Hindlimb muscle (tissue), 1 donor: ENCODE measurements at regions not wholly inside any gene's neighbourhood (a gene's known extent, or its start where the extent isn't known, plus 50 kb on each side); places are given as distances from the start of the nearest gene placed in this dataset.
A peak's percentile ranks its signal among the peaks of the same experiment; 100 is the strongest.

Source experiments
- DNase-seq: peaks from one replicate; pipeline ENCODE4 v3.0.0-alpha.2; 2013

DNA sequence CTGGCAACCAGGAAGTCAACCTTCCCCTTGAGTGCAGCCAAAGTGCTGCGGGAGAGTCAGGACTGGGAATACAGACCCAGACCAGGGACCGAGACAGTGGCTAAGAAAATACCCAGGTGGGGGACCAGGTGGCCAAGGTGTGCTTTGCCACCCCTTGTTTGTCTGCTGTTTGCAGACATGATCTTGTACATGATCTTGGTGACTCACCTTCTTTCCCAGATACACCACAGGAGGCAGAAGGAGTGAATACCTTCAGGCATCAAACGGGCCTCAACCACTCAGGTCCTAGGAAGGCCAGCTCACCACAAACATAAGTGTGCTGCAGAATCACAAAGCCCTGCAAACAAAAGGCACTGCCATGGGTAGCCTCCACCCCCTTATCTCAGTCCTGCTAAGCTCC, 62.0 kb downstream of the CNGA2 start:
- no peak for DNase-seq

DNA sequence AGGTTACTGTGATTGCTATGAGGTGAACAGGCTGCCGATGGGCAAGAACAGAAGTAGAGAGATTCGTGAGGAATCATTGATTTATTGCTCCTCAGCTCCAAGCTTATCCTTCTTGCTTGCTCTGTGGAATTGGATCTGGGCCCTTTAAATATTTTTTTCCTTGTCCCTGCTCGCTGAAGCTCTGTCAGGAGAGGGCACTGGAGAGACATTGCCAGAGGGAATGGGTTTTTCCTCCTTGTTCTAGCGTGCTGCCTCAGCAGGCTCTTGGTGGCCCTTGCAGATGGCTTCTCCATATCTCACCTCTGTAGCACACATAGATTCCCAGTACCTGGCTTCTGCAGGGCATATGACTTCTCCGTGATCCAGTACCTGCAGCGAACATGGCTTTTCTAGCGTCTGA, 67.4 kb downstream of the CNGA2 start:
- DNase-seq, result no peak

DNA sequence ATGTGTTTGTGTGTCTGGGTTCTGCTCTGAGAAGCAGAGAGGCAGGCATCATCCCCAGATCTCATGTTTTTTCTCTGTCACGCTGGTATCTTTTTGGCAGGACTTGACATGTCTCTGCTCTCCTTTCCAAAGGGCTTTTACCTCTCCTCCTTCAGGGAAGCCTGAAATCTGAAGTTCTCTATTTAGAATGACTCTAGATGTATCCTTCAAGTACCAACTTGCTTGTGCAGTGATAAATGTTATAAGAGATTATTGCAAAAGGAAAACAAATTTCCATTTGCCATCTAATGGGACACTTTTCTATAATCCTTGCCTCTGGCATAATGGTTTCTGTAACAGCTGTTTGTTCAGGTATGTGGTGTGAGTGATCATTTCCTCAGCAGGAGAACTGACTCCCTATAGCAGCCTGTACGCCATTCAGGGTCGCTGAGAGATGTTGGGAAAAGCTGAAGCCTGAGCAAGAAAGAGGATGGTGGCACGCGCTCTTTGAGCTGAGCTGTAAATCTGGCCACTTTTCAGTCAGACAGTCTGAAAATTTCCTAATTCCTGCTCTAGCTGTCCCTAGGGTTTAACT, 72.5 kb downstream of the CNGA2 start:
- no peak for DNase-seq

DNA sequence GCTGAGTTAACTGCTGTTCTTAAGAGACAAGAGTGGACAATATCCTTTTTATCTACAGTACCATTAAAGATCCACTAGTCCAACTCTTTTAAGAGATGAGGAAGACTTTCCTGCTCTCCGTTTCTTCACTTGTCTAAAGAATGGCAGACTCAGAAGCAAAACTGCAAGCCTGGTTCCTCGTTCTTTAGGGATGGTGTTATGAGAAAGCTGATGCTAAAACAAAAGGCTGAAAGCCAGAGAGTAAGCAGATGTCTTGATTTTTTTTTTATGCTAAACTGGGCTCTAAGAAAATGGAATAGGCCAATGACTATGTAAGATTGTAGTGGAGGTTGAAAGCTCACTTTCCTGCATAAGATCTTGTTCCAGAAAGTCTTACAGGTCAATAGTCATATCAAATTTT, 78.1 kb downstream of the CNGA2 start:
- no peak for DNase-seq

GRCh38 chrX:151814767-151815166, 80.2 kb downstream of the CNGA2 start:
- DNase-seq, result no peak

DNA sequence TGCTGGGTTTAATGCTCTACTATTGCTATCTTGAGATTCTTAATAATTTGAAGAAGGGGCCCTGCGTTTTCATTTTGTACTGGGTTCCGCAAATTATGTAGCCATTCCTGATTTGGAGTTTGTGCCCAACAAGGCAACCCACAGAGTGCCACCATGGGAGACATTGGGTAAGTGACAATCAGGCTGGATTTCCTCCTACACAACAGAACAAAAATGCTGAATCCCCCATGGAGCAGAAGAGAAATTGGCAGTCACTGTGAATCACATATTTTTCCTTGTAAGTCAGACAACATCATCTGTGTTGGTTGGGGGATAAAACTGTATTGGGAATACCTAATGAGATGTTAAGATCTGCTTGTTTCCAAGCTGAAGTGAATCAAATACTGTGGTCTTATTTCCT, 80.9 kb downstream of the CNGA2 start:
- DNase-seq, result no peak

- no peak for DNase-seq
Observed at GRCh38 chrX:151816934-151817333, 82.4 kb downstream of the CNGA2 start.

DNA sequence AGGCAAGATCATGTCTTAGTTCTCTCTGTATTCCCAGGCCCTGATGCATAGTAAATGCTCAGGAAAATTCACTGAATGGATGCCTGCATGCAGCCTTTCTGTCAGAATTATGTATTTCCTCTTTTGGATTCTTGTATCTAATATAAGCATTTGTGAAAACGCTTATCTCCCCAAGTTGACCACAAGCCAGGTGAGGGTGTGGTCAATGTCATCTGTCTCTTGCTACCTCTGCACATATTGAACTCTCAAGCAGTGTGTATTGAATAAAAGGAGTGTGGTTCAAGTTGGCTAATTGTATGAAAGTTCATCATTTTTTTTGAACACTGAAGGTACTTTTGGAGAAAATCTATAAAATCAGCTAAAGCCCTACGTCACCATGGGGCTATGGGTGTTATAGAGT, 84.3 kb downstream of the CNGA2 start:
- DNase-seq, result no peak

DNA sequence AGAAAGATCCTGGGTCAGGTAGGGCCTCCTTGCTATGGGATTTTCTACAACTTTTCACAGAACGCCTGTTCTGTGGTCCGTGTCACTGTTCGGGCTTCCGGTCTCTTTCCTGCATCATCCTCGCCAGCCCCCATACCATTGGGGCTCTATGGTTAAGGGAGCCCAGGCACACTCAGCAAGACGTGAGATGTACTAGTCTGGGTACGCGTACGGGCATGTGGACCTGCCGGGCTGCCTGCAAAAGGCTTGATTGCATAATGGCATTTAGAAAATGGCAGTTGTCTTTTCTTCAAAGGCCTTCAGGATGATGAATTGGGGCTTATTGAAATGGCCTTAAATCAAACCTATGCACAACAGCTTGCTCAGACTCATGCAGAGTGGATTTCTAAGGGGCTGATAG, 86.7 kb downstream of the CNGA2 start:
- no peak for DNase-seq

- DNase-seq, result no peak
Observed at GRCh38 chrX:151825007-151825406, 87.7 kb upstream of the MAGEA4 start.

DNA sequence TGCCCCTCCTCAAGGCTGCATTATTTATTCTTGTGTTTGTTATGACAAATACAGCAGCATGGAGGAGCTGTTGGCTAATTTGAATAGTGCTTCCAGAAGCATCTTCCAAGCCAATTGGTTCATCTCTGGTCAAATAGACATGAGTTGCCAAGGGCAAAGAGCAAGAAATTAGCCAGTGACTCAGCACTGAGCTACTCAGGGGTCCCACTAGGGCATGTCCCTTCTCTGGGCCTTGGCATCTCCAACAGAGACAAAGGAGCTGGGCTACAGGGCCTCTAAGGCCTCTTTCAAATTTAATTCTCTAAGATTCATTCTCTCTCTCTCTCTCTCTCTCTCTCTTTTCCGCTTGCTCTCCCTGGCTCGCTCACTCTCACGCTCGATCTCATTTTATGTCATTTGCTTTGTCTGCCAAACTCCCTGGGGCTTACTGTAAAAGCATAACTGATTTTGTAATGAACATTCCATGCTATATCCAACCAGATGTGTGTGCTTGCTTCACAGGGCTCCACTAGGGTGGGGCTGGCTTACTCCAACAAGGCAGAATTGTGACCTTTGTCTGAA, 86.7 kb upstream of the MAGEA4 start:
- peak; percentile 28 for DNase-seq

- no peak for DNase-seq
Observed at GRCh38 chrX:151828439-151829080, 84.1 kb upstream of the MAGEA4 start.

GRCh38 chrX:151830911-151831310, 81.8 kb upstream of the MAGEA4 start:
- no peak for DNase-seq

GRCh38 chrX:151852294-151852693, 60.4 kb upstream of the MAGEA4 start:
- DNase-seq, result no peak

GRCh38 chrX:151854726-151855495, 57.8 kb upstream of the MAGEA4 start:
- no peak for DNase-seq

GRCh38 chrX:151859481-151859880, 53.2 kb upstream of the MAGEA4 start:
- DNase-seq, result no peak

DNA sequence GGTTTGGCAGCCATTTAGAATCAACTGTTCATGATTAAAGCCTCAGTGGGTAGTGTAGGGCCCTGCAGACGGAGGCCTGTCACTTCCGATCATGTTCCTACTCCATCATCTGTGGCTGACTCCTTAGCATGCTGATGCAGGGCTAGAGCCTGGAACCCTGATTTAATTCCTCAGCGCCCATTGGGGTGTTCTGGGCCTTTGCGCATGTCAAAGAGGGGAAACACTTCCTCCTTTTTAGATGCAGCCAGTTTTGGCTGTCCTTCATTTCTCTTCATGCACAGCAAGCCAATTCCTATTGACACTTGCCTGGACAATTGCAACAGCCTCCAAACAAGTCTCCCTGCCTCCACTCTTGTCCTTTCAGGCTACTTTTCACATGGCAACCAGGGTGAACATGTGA, 51.9 kb upstream of the MAGEA4 start:
- DNase-seq, result no peak
